ENCODE measurements at regions not wholly inside any gene's neighbourhood (a gene's known extent, or its start where the extent isn't known, plus 50 kb on each side); places are given as distances from the start of the nearest gene placed in this dataset.

DNA sequence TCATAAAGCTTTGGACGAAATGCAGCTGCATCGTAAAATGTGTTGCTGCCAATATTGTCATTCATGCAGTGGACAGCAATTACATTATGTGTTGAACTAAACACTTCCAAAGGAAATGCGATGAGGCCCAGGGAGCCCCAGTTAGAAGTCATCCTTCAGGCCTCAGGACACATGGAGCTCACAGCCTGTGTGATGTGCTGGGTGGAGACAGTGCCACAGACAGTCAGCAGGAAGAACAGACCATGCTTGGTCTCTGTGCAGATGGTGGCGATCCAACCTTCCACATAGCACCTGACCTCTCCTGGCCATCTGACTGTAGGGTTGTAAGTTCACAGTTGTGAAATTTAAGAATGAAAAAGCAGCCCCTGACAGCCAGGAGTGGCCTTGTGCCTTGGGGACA lies 118.3 kb upstream of the ALKAL2 start (continued):
- no peak for TF ChIP-seq STAT1 (conservative IDR thresholded peaks at IDR 0.05)
- no peak for TF ChIP-seq EED (IDR thresholded peaks at IDR 0.05; ENCODE audit: low read depth)

GRCh38 chr2:404581-404980 lies 116.7 kb upstream of the ALKAL2 start:
- DNase-seq (ENCODE audit: low read depth, low spot score) (no peak), FAIRE-seq (no peak), ATAC-seq (no peak)
- Histone ChIP-seq H3K27ac (ENCODE audit: control insufficient read depth, insufficient read depth) (no peak overlapping the region), H3K27me3 (replicated peaks in 1 of 2; ENCODE audit: control insufficient read depth in 2 of 2, insufficient read depth in 2 of 2, low read length in 1 of 2) (no peaks in the 10 kb centered on the region), H2AFZ (ENCODE audit: control insufficient read depth, low read depth, low read length) (no peak overlapping the region), H4K20me1 (ENCODE audit: control insufficient read depth, insufficient read depth) (no peaks in the 10 kb centered on the region), H3K9me3 (replicated peaks; ENCODE audit: control insufficient read depth, insufficient read depth, low read length) (no peaks in the 10 kb centered on the region; the same call in 2 of the 3 replicates), H3K4me3 (no peak overlapping the region), H3K79me2 (ENCODE audit: control insufficient read depth, insufficient read depth, low read length) (no peaks in the 10 kb centered on the region), H3K36me3 (ENCODE audit: control insufficient read depth in 2 of 2, insufficient read depth in 2 of 2, low read length in 1 of 2) (no peaks in the 10 kb centered on the region), H3K4me1 (ENCODE audit: control insufficient read depth, insufficient read depth, low read length) (no peaks in the 10 kb centered on the region), H3K9ac (ENCODE audit: control insufficient read depth, insufficient read depth, low read length) (no peak overlapping the region), H3K4me2 (ENCODE audit: control insufficient read depth, insufficient read depth) (no peak overlapping the region)
- POLR2A ChIA-PET: no interaction called here
- BruUV-seq (replicated peaks): no TSS peak
- in situ Hi-C loops (cut with MboI): no loop called here
- CTCF ChIA-PET: no interaction called here
- RAD21 ChIA-PET (ENCODE audit: unreplicated experiment): no interaction called here
- 3% methylated on average over 2 of the region's 2 CpGs for WGBS (ENCODE audit: insufficient coverage, insufficient replicate concordance, low lambda C conversion rate, missing lambda C conversion rate)
- SMC1A ChIA-PET (ENCODE audit: uncharacterized antibody, unreplicated experiment): no interaction called here
- intact Hi-C loops (cut with micrococcal nuclease; ENCODE audit: unreplicated experiment): no loop called here
- TF ChIP-seq RAD21 (IDR thresholded peaks at IDR 0.05; ENCODE audit: insufficient read depth, low read depth, low read length) (no peak), MTA3 (IDR thresholded peaks at IDR 0.05; ENCODE audit: borderline replicate concordance, low read length) (no peak), CBFB (IDR thresholded peaks at IDR 0.05; ENCODE audit: low read depth) (no peak), EGR1 (IDR thresholded peaks at IDR 0.05; ENCODE audit: borderline replicate concordance in 1 of 2, low read depth in 2 of 2, low read length in 2 of 2) (no peak), GATAD2B (conservative IDR thresholded peaks at IDR 0.05; ENCODE audit: low read depth) (no peak), RCOR1 (conservative IDR thresholded peaks at IDR 0.05; ENCODE audit: low read depth, low read length) (no peak), SIN3A (IDR thresholded peaks at IDR 0.05; ENCODE audit: low read depth, low read length) (no peak), RFX5 (IDR thresholded peaks at IDR 0.05; ENCODE audit: low read depth, low read length) (no peak), MYC (IDR thresholded peaks at IDR 0.05; ENCODE audit: insufficient read depth, insufficient read length, insufficient replicate concordance, low read length, severe bottlenecking) (no peak), ZSCAN29 (IDR thresholded peaks at IDR 0.05) (no peak), HDAC2 (IDR thresholded peaks at IDR 0.05) (no peak)
- TF ChIP-seq, protein P1, sequence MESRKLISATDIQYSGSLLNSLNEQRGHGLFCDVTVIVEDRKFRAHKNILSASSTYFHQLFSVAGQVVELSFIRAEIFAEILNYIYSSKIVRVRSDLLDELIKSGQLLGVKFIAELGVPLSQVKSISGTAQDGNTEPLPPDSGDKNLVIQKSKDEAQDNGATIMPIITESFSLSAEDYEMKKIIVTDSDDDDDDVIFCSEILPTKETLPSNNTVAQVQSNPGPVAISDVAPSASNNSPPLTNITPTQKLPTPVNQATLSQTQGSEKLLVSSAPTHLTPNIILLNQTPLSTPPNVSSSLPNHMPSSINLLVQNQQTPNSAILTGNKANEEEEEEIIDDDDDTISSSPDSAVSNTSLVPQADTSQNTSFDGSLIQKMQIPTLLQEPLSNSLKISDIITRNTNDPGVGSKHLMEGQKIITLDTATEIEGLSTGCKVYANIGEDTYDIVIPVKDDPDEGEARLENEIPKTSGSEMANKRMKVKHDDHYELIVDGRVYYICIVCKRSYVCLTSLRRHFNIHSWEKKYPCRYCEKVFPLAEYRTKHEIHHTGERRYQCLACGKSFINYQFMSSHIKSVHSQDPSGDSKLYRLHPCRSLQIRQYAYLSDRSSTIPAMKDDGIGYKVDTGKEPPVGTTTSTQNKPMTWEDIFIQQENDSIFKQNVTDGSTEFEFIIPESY (IDR thresholded peaks at IDR 0.05): no peak

Measured in GM12878 (cell line).